Peyer's patch (tissue), 4 donors: ENCODE measurements at regions not wholly inside any gene's neighbourhood (a gene's known extent, or its start where the extent isn't known, plus 50 kb on each side); places are given as distances from the start of the nearest gene placed in this dataset.

Experiments used
- CTCF ChIP-seq, 6 experiments: fragments of 450-650 bp in 4 of 6; fragments of 200-600 bp in 2 of 6; sonication (generic) in 1 of 6; IDR thresholded peaks; one replicate each; pipeline ENCODE4 v1.5.1; 2017 to 2019; ENCODE audit warnings: antibody characterized with exemption in 6 of 6, mild to moderate bottlenecking in 3 of 6, moderate library complexity in 1 of 6
- POLR2A ChIP-seq, 2 donors: fragments of 450-650 bp; IDR thresholded peaks; one replicate each; pipeline ENCODE4 v1.5.1; 2017; ENCODE audit warnings: antibody characterized with exemption in 2 of 2, mild to moderate bottlenecking in 2 of 2, moderate library complexity in 2 of 2

- TF ChIP-seq POLR2A (IDR thresholded peaks at IDR 0.05) (no peak), CTCF (IDR thresholded peaks at IDR 0.05) (no peak)
These were observed 114.6 kb upstream of the ADAMTSL1 start for GRCh38 chr9:18359335-18359734.
